GM18951 (cell line): ENCODE measurements at regions not wholly inside any gene's neighbourhood (a gene's known extent, or its start where the extent isn't known, plus 50 kb on each side); places are given as distances from the start of the nearest gene placed in this dataset.
"Not testable (repeated sequence)": the region's sequence is repeated elsewhere in the genome, so short reads cannot be mapped to it uniquely, and the experiment has no call there.

Experiments
- POLR2A ChIP-seq: IDR thresholded peaks from 4 replicates; pipeline ENCODE4 v1.6.1; 2011; ENCODE audit warnings: mild to moderate bottlenecking; ENCODE audit not compliant: insufficient read length, insufficient read depth; ENCODE audit errors: extremely low read depth
- in situ Hi-C: fragments of 300-500 bp; cut with MboI; formaldehyde crosslinking; loops from one replicate; pipeline ENCODE4 v1.12.0; 2022; ENCODE audit warnings: low sequenced_read_pairs, mixed read lengths, inconsistent platforms; ENCODE audit not compliant: unreplicated experiment

- in situ Hi-C loops = no loop called here
- TF ChIP-seq POLR2A = no peak
Observed at GRCh38 chr4:15332377-15332776, 95.5 kb upstream of the C1QTNF7 start.

DNA sequence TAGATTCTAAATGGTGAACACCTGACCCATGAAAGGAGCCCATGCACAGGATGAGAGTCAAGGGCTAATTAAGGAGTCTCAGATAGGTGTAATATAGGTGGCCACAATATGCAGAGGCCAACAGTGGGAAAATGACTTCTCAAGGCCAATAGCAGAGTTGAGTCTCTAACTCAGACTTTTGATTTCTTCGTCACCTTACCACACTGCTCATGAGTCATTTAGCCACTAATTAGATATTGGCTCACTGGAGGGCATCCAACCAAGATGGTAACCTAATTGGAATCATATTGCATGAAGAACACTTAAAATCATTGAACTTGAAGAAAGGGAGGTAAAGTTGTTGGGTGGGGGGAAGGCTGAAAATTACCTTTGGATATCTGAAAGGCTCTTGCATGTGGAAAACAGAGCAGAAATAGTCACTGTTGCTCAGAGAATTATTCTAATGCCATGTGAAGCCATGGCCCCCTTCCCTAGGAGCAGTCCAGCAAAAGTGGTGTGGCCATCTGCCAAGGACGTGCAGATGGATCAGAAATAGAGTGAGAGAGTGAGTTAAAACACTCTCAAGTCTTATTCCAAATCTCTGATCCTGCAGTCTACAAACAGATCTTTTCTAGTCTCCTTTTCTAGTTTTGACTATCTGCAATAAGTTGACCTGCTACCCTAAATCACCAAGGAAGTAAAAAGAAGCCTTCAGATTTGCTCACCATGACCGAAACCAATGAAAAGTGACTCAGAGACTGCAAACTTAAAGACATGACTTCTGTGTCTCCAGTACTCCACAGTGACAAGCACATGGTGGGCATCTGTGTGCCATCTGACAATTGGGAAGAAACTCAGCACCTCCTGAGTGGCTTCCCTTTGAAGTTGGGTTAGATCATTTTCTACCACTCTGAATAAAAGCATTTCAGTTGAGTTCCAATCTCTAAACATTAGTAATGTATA lies 93.9 kb upstream of the C1QTNF7 start:
- in situ Hi-C loops = no loop called here
- no peak for TF ChIP-seq POLR2A

DNA sequence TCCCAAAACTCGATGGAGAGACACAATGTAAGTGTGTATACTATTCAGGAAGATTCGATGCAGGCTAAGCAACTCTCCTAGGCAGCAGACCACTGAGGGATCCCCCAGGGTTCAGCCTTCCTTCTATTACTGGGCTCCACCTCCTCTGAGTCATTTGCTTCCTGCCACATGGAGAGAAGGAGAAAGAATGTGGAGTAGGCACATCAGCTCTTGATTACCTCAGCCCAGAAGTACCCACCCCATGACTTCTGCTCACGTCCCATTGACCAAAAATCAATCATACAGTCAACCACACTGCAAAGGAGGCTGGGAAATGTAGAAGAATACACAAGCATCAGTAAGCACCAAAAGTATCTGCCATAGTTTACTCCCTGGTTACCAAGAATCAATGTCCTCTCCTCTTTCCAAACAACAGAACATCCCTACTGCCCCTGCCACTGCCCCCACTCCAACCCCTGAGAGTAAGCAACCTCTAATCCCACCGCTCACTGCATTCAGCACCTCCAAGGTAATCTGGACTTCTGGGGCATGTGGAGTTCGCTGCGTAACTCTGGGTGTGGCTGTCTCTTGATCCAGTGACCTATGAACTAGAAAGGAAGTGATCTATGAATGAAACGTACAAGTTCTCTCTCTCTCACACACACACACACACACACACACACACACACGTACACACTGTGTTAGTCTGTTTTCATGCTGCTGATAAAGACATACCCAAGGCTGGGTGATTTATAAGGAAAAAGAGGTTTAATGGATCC lies 91.2 kb upstream of the C1QTNF7 start:
- in situ Hi-C loops = no loop called here
- no peak for TF ChIP-seq POLR2A

- in situ Hi-C loops = not testable (repeated sequence)
Observed at GRCh38 chr4:15337168-15337657, 90.6 kb upstream of the C1QTNF7 start.

DNA sequence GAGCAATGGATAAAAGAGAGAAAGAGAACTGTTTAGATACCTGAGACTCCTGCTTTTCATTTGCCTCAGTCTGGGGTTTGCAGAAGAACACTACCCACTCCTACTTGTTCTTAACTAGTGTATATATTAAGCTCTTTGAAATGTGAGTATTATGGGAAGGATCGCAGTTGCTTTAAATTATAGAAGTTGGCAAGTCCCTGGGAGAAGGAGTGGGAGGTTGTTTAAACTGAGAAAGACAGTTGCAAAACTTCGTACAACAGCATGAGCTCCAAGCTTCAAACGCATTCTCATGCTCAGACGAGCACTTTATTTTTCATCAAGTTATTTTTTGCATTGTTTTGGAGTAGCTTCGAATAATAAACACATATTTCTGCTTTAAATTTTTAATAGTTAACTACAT lies 88.1 kb upstream of the C1QTNF7 start:
- in situ Hi-C loops = no loop called here
- TF ChIP-seq POLR2A = no peak

- in situ Hi-C loops = no loop called here
- TF ChIP-seq POLR2A = no peak
Observed at GRCh38 chr4:15340332-15340731, 87.5 kb upstream of the C1QTNF7 start.

GRCh38 chr4:15340902-15341732 lies 86.7 kb upstream of the C1QTNF7 start:
- no peak for TF ChIP-seq POLR2A
- in situ Hi-C loops = no loop called here

DNA sequence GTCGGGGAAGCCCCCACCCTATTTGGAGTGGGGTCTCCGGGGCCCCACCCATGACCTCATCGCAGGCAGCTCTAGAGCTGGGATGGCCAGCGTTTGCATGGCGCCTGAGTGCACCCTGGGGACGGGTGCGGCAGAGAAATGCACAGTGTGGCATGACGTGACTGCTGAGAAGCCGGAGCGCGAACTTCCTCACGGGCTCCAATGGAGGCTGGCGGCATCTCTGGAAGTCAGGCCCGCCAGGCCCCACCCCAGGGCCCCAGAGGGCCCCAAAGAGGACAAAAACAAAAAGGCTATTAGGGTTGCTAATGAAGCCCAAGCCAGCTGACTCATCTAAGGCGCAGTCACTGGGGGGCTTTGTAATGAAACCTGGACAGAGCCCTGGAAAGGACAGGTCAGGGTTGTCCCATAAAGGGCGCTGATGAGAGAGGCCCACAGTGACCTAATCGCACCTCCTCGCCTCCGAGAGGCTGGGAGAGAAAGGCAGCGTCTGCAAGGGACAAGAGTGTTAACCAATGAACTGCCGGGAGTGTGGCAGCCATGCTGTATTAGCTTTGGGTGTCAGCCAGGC lies 86.0 kb upstream of the C1QTNF7 start:
- TF ChIP-seq POLR2A = no peak
- in situ Hi-C loops = no loop called here

GRCh38 chr4:15343000-15343399 lies 84.8 kb upstream of the C1QTNF7 start:
- in situ Hi-C loops = no loop called here
- TF ChIP-seq POLR2A = no peak

GRCh38 chr4:15343581-15343980 lies 84.3 kb upstream of the C1QTNF7 start:
- in situ Hi-C loops = no loop called here

GRCh38 chr4:15344041-15344440 lies 83.8 kb upstream of the C1QTNF7 start:
- TF ChIP-seq POLR2A = no peak
- in situ Hi-C loops = no loop called here

More at GRCh38 chr4:15343581-15343980, 84.3 kb upstream of the C1QTNF7 start:
- no peak for TF ChIP-seq POLR2A

- TF ChIP-seq POLR2A = no peak
- in situ Hi-C loops = no loop called here
Observed at GRCh38 chr4:15345134-15345533, 82.7 kb upstream of the C1QTNF7 start.

GRCh38 chr4:15348236-15348635 lies 79.6 kb upstream of the C1QTNF7 start:
- in situ Hi-C loops = no loop called here
- TF ChIP-seq POLR2A = no peak
